ENCODE measurements at regions not wholly inside any gene's neighbourhood (a gene's known extent, or its start where the extent isn't known, plus 50 kb on each side); places are given as distances from the start of the nearest gene placed in this dataset.
"Not testable (repeated sequence)": the region's sequence is repeated elsewhere in the genome, so short reads cannot be mapped to it uniquely, and the experiment has no call there.

DNA sequence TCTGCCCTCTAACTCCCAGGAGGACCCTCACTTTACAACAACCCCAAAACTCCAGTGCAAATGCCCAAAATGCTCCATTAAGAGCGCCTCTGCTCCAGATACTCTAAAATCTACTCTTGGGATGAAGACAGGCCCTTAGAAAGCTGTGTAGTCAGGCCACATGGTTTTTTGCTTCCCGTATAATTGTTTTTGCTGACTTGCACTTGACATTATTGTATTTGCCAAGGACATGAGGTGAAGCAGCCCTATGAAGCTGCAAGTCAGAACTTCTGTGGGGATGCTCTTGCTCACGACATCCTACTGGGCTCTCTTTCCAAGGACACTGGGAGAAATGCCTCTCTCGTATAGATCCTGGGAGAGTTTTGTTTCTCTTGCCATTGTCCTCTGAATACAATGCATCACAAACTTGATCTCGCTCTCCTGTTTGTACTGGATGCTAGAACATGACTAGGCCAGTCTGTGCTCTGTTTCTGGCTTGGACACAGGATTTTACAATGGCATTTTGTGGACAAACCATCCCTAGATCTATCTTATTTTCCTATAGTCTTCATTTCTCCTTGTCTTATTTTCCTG is 177.2 kb upstream of the DTNBP1 start:
- no peak for DNase-seq (ENCODE audit: low read depth)

DNA sequence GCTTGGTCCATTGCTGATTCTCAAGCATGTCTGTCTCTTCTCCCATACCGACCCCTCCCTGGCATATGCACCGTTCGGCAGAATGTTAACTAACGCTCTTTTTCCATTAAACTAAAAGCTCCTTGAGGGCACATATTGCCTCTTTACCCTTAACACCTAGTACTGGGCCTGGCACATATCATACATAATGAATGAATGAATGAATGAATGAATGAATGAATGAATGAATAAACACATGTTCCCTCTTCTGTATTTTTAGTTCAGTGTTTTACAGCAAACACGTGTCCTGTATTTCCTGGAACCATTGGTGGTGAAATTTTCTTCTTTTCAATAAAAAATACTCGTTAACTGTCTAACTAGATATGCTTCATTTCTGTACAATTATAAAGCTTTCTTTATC is 174.4 kb upstream of the DTNBP1 start:
- no peak for DNase-seq (ENCODE audit: low read depth)

DNA sequence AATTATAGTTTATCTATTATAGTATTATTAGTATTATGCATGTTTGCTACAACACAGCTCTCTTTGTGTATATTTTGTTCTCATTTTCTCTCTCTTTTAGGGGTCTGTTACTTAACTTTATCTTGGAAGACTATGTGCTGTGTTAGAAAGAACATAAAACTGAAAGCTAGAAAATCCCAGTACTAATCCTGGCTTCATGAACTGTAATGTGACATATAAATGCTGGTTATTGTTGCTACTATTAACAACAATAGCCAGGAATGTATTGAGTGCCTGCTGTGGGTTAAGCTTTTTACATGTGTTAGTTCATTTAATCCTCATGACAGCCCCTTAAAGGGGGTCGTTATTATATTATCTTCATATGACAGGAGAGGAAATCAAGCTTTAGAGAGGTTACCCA is 170.0 kb upstream of the DTNBP1 start:
- no peak for DNase-seq (ENCODE audit: low read depth)

DNA sequence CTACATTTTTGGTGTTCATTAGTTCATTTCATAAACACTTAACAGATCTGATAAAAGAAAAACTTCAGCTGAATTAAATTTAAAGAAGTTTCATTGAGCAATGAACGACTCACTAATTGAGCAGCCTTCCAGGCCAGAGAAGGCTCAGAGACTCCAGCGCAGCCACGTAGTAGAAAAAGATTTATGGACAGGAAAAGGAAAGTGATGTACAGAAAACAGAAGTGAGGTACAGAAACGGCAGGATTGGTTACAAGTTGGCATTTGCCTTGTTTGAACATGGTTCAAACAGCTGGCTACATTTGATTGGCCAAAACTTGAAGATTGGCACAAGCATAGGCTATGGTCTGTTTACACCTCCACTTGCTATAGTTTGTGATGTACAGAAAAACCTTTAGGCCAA is 166.3 kb upstream of the DTNBP1 start:
- no peak for DNase-seq (ENCODE audit: low read depth)

DNA sequence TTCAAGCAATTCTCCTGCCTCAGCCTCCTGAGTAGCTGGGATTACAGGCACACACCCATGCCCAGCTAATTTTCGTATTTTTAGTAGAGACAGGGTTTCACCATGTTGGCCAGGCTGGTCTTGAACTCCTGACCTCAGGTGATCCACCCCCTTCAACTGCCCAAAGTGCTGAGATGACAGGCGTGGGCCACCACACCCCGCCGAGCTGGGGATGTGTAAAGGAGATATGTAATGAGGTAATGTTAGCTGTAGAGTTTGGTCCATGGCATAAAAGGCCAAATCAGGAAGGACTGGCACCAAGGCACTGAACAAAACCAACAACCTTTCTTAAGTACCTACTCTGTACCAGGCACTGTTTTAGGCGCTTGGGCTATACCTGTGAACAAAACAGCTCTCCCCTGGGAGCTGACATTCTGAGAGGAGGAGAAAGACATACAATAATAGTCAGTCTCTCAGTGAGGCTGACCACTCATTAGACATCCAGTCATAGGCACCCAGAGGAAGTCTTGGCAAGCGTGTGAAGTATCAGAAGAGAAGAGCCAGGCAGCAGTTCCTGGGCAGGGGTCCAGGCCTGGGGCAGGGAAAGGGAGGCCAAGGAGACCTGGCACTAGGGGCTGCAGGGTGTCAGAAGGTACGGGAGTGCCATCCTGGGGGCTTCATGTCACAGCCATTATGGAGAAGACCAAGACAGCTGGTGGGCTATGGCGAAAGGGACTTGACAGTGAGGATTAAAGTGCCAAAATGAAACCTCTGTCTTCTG is 164.8 kb upstream of the DTNBP1 start:
- DNase-seq (ENCODE audit: low read depth) = no peak

DNA sequence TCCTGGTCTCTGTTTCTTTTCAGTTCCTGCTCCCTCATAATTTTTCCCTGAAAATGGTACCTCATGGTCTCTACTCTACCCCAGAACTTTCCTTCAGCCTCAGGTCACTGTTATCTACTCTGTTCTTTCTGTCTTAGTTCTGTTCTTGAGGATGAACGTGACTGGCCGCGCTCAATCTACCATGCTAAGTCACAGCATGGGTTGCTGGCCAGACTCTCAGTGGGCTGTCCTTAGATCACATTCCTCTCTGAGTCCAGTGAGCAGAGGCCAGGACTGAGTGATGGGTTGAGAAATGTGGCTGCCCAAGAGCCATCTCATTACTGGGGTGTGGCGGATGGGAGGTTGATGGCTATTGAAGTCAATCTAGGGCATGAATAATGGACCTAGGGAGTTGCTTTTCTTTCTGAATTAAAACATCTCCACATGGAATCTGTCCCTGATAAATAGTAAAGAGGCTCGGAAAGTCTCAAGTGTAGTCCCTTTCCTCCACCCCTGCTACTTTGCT is 164.0 kb upstream of the DTNBP1 start:
- no peak for DNase-seq (ENCODE audit: low read depth)

DNA sequence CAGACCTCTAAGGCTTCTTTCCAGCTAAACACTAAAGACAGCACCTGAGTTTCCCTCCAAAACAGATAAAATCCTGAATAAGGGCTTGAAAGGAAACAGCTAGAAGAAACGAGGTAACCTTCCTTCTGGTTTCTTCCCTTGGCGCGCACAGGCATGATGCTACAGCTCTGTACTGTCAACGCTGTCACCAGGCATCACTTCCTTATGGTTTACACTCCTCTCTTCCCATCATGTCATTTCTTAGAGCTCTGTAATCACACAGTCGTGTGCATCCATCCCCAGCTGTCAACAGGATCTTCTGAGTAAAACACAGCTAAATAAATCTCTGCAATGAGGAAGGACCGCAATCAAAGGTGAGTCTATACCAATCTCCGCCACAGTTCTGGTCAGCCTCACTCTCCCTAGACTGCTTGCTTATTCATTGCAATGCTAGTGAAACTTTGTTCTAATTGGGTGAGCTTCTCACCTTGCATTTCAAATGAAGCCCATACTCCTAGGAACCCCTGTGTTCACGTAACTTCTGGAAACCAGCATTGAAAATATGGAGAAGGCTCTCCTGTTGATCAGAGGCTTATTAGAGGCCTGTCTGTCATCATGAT is 162.6 kb upstream of the DTNBP1 start:
- no peak for DNase-seq (ENCODE audit: low read depth)

DNA sequence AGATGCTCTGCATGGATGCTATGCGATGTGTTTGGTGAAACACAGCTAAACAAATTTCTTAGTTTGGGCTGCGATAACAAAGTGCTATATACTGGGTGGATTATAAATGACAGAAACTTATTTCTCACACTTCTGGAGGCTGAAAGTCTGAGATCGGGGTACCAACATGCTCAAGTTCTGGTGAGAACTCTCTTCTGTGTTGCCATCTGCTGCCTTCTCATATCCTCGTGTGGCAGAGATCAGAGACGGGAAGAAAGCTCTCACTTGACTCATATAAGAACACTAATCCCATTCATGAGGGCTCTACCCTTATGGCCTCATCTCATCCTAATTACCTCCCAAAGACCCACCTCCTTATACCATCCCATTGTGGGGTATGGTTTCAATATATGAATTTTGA is 162.0 kb upstream of the DTNBP1 start:
- no peak for DNase-seq (ENCODE audit: low read depth)

DNA sequence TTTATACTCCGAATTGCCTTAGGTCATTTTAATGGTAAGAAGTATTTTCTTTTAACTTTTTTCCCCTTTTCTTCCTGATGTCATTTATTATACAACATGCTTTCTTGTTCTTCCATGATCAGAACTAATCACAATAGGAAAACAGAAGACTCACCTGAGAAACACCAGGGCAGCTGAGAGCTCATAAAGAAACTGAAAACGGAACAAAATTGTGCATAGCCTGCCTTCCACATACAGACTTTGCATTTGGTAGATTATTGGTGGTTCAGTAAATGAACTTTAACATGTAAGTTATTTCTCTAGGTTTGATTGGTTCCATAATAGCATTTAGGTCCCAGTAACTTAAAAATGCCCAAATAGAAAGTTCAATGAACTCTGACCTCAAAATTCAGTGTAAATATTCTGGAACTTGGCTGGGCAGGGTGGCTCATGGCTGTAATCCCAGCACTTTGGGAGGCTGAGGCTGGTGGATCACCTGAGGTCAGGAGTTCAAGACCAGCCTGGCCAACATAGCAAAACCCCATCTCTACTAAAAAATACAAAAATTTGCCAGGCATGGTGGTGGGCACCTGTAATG is 161.1 kb upstream of the DTNBP1 start:
- no peak for DNase-seq (ENCODE audit: low read depth)

DNA sequence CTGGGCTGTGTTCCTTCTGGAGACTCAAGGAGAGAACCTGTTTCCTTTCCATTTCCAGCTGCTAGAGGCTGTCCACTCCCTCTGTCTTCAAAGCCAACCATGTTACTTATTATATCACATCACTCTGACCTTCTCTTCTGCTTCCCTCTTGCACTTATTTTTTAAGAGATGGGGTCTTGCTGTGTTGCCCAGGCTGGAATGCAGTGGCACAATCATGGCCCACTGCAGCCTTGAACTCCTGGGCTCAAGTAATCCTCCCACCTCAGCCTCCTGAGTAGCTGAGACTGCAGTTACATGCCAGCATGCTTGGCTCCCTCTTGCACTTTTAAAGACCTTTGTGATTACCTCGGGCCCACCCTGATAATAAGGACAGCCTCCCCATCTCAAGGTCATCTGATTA is 160.0 kb upstream of the DTNBP1 start:
- DNase-seq (ENCODE audit: low read depth) = no peak

DNA sequence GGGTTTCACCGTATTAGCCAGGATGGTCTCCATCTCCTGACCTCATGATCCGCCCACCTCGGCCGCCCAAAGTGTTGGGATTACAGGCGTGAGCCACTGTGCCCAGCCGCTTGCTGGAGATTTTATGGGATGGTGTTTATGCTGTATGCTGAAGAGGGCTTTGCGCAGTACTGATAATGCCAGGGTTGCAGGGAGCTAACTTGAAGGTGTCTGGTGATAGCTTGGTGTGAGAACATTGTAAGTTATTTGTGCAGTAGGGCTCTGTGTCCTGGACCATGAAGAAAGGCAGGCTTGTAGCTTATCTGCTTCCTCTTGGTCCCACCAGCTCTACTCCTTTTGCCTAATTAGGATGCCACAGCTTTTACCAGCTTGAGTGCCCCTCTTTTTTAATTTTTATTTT is 157.0 kb upstream of the DTNBP1 start:
- no peak for DNase-seq (ENCODE audit: low read depth)

DNA sequence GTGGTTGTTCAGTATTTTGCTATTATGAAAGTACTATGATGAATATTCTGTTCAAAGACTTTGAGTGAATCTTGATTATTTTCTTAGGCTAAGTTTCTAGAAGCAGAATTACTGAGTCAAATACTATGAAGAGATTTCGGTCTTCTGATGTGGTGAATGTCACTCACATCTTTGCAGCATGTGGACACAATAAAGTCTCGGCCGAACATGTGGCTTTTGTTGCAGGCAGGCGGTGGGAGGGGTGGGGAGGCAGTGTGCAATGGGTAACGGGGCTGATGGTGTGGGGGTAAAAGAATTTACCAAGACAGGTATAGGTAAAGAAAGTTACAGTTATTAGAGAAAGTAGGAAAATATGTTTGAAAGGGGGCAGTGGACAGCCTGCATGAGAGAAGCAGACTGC is 156.4 kb upstream of the DTNBP1 start:
- DNase-seq (ENCODE audit: low read depth) = no peak

DNA sequence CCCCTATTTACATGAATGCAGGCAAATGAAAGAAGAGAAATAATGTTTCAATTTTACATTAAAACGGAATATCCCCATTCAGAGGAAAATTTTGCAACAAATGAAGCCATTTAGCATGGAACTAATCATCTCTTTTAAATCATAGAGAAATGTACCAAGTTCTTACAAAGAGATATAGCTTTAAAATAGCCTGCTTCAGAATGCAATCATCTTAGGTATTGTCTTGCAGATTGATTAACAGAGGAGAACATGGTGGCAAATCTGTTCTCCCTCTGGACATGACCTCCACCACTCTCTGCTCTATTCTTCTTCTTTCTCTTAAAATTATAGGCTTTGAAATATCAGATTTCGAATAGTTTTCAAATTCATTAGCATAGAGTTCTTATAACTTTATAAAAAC is 155.7 kb upstream of the DTNBP1 start:
- DNase-seq (ENCODE audit: low read depth) = no peak

DNA sequence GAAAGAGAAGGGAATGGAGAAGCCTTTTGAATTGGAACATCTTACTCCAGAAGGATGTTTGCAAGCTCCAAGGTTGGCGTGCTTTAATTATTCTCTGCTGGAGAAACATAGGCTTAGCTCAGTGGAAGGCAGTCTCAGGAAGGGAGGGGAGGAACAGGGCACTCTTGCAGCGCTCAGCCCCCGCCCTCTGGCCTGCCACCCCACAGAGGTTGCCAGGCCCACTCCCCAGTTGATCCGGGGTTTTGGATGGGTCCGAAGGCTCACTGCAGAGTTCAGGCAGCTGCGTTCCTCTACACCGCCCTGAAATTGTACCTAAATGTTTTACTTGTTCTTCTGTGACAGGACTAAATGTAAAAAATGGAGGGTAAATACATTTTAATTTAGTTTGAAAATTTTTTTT is 155.2 kb upstream of the DTNBP1 start:
- no peak for DNase-seq (ENCODE audit: low read depth)

DNA sequence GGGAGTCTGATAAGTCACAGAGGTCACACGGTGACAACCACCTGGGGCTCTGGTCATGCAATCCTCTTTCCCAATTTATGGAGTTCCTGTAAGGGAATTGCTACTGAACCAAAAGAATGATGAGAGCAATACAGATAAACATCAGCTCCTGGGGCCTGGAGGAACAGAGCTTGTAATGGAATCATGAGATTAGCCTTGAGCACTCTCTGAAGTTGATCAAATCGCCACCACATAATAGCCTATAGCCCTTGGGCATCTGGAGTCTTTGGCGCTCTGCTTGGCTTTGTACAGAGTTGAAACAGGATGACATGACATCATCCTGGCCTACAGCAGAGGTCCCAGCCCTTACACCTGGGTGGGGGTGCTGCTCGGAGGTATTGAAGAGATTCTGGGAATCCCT is 154.3 kb upstream of the DTNBP1 start:
- DNase-seq (ENCODE audit: low read depth) = no peak

DNA sequence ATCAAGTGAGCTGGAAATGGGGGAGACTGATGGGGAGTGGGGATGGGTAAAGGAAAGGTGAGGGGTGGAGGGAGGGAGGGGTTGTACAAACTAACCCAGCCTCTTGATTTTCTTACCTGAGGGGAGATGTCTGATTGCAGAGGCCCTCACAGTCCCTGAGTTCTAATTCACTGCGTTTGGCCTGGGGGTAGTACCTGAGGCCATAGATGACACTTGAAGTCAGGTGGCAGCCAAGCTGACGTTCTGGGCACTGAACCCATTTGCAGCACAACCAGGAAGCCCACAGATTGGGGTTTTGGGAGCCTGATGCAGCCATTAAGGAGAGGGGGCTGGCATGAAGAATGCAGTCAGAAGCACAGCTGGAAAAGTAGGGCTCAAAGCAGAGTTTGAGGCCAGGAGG is 153.8 kb upstream of the DTNBP1 start:
- no peak for DNase-seq (ENCODE audit: low read depth)

DNA sequence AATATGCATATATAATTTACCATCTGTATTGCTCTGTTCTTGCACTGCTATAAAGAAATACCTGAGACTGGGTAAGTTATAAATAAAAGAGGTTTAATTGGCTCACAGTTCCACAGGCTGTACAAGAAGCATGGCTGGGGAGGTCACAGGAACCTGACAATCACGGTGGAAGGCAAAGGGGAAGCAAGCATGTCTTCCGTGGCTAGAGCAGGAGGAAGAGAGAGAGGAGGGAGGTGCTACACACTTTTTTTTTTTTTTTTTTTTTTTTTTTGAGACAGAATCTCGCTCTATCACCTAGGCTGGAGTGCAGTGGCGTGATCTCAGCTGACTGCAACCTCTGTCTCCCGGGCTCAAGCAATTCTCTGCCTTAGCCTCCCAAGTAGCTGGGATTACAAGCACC is 150.9 kb upstream of the DTNBP1 start:
- DNase-seq (ENCODE audit: low read depth) = not testable (repeated sequence)

DNA sequence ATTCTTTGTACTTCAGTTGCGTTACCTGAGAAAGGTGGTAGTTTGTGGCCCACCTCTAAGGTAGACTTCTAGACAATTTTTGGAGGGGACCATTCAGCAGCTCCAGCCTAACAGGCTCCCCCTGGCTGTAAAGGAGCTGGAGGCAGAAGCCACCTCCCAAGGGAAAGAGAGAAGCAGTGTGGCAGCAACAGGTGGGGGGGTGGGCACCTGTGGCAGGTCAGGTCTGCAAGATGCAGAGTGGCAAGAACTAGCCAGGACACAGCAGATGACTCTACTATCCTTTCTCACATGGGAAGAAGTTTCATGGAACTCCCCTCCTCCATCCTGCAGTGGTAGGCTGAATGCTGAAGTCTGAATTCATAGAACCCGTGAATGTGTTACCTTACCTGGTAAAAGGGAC is 148.3 kb upstream of the DTNBP1 start:
- no peak for DNase-seq (ENCODE audit: low read depth)

DNA sequence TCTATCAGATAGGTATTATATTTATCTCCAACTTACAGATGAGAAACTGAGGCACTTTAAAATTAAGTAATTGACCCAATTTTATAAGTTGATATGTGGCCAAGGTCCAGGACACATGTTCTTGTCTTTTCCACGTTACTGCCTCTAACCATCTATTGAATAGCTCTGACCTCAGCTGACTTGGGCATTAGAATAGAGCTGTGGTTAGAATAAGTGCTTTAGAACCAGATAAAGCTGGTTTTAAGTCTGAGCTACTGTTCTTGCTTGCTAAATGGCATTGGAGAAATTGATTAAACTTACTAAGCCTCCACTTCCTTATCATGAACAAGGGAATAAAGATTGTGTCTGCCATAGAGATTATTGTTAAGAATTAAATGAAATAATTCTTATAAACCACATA is 147.8 kb upstream of the DTNBP1 start:
- DNase-seq (ENCODE audit: low read depth) = no peak

DNA sequence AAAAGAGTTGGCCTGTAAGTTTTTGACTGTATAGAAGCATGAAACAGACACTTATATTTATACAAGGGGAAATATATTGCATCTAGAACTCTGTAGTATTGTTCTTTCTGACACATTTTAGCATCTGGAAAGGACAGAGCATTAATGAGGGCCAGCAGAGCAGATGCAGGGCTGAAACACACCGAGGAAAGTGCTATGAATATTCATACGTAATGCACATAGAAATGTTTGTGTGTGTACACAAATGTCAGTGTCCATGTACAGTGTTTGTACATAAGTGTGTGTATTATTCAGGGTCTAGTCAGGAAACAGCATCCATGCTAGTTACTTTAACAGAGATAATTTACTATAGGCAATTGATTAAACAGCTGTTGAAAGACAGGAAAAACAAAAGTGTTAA is 146.5 kb upstream of the DTNBP1 start:
- no peak for DNase-seq (ENCODE audit: low read depth)

DNA sequence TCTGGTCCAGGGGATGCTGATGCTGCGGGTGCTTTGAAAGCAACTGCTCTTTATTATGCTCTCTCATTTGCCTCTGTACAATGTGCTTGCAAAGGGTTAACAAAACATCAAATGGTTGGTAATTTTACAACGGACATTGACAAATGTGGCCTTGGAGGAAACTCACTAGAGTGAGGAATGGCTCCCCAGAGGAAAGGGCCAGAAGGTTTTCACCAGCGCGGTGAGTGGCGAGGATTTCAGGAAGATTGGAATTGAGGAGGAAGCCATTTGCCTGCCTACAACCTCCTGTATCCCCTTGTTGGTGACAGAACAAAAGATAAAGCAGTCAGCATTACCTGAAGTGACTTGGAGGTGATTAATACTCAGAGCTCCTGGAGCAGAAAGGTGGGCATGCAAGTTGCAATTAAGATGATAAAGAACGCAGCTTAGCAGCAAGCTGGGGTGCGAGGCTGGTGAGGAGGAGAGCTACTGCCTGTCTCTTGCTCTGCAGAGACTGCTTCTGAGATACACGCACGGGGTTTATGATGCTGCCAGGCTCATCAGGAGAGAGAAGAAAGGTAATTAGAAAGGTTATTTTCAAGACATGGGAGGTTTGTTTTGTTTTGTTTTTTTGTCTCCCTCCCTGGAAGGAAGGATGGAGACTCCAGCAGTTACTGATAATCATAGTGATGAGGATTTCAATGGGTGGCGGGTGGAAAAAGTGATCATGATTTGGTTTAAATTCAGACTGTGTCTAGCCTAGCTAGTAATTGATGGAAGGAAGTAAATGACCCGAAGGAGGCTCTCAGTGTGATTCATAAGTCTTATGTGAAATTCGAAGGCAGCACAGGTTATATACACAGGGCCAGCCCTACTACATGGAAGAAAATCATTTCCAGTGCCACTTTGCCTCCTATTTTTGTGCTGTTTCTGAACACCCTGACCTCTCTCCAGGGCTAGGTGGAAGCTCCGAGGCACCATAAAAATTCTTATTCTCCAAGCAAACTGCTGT is 141.6 kb upstream of the DTNBP1 start:
- DNase-seq (ENCODE audit: low read depth) = no peak

DNA sequence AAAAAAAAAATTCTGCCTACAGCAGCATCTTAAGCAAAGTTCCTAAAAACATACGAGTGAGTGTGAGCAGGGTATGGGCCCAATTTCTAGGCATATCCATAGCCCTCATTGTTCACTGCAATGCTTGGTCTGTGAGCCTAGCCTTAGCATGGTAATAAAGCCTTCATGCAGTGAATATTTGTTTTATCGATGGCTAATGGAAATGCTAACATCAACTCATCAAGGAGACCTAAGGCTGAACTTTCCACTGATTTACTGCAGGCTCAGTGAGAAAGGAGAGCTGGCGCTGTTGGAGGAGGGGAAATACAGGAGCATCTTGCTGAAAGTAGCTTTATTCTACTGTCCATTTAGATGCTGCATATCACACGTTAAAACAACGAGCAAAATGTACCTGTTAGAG is 139.6 kb upstream of the DTNBP1 start:
- no peak for DNase-seq (ENCODE audit: low read depth)
